Fibroblast of the aortic adventitia (primary cell): ENCODE measurements at regions not wholly inside any gene's neighbourhood (a gene's known extent, or its start where the extent isn't known, plus 50 kb on each side); places are given as distances from the start of the nearest gene placed in this dataset.

ENCODE experiments used
- DNase-seq: peaks from one replicate; pipeline ENCODE4 v3.0.0-alpha.2; 2010; ENCODE audit warnings: low read depth
- H3K4me3 ChIP-seq: 2 replicates; pipeline ENCODE4 v1.5.1; 2011; ENCODE audit warnings: low read depth, mild to moderate bottlenecking, control low read depth, low read length, moderate library complexity
- CTCF ChIP-seq: IDR thresholded peaks from 2 replicates; pipeline ENCODE4 v1.5.1; 2011; ENCODE audit warnings: mild to moderate bottlenecking, low read length, control low read depth, inconsistent platforms; ENCODE audit not compliant: insufficient read depth

- no peak for TF ChIP-seq CTCF
- no peak for DNase-seq
- H3K4me3 ChIP-seq, result no peak overlapping the region
These were observed 526.7 kb upstream of the LRRN3 start for GRCh38 chr7:110564246-110564645.

- no peak overlapping the region for H3K4me3 ChIP-seq
- DNase-seq, result no peak
- TF ChIP-seq CTCF, result no peak
These were observed 522.5 kb upstream of the LRRN3 start for GRCh38 chr7:110568388-110568787.

GRCh38 chr7:110568932-110569331 lies 522.0 kb upstream of the LRRN3 start:
- TF ChIP-seq CTCF, result no peak
- no peak overlapping the region for H3K4me3 ChIP-seq
- DNase-seq, result no peak

- no peak for TF ChIP-seq CTCF
- H3K4me3 ChIP-seq, result no peak overlapping the region
- no peak for DNase-seq
These were observed 521.3 kb upstream of the LRRN3 start for GRCh38 chr7:110569486-110570205.

- no peak for TF ChIP-seq CTCF
- no peak for DNase-seq
- no peak overlapping the region for H3K4me3 ChIP-seq
These were observed 516.9 kb upstream of the LRRN3 start for GRCh38 chr7:110573862-110574528.

- DNase-seq, result no peak
- TF ChIP-seq CTCF, result no peak
- no peak overlapping the region for H3K4me3 ChIP-seq
These were observed 503.6 kb upstream of the LRRN3 start for GRCh38 chr7:110587294-110587693.
